GM23338 (cell line): ENCODE measurements at regions not wholly inside any gene's neighbourhood (a gene's known extent, or its start where the extent isn't known, plus 50 kb on each side); places are given as distances from the start of the nearest gene placed in this dataset.

Source experiments
- ATAC-seq: fragments of 200-7000 bp; cut with Tn5 transposase; 3 replicates; pipeline ENCODE4 v1.9.1; 2020
- DNase-seq: peaks from one replicate; pipeline ENCODE4 v3.0.0-alpha.2; 2015; ENCODE audit warnings: low spot score
- H2AFZ ChIP-seq: fragments of 200-600 bp; sonication (generic); 2 replicates; pipeline ENCODE4 v1.8.0; 2016; ENCODE audit warnings: antibody characterized with exemption, mild to moderate bottlenecking, moderate library complexity
- H3F3A ChIP-seq: fragments of 200-600 bp; sonication (generic); replicated peaks from 2 replicates; pipeline ENCODE4 v1.8.0; 2017; ENCODE audit warnings: antibody characterized with exemption, mixed run types, low read depth
- H3K27ac ChIP-seq: fragments of 200-600 bp; sonication (generic); 2 replicates; pipeline ENCODE4 v1.6.1; 2016; ENCODE audit warnings: low read depth
- H3K27me3 ChIP-seq: fragments of 200-600 bp; sonication (generic); 2 replicates; pipeline ENCODE4 v1.8.0; 2016; ENCODE audit warnings: mild to moderate bottlenecking, mixed run types, moderate library complexity; ENCODE audit not compliant: insufficient read depth
- H3K36me3 ChIP-seq: fragments of 200-600 bp; sonication (generic); 2 replicates; pipeline ENCODE4 v1.8.0; 2016; ENCODE audit warnings: mild to moderate bottlenecking; ENCODE audit not compliant: insufficient read depth
- H3K4me1 ChIP-seq: fragments of 200-600 bp; sonication (generic); 2 replicates; pipeline ENCODE4 v1.8.0; 2016; ENCODE audit warnings: mild to moderate bottlenecking, moderate library complexity; ENCODE audit not compliant: insufficient read depth
- H3K4me2 ChIP-seq: fragments of 200-600 bp; sonication (generic); 2 replicates; pipeline ENCODE4 v1.7.1; 2017; ENCODE audit warnings: mixed run types
- H3K4me3 ChIP-seq: fragments of 200-600 bp; sonication (generic); 2 replicates; pipeline ENCODE4 v1.6.1; 2016; ENCODE audit warnings: mixed run types
- H3K79me2 ChIP-seq: fragments of 200-600 bp; sonication (generic); replicated peaks from 2 replicates; pipeline ENCODE4 v1.8.0; 2017; ENCODE audit warnings: mild to moderate bottlenecking; ENCODE audit not compliant: insufficient read depth
- H3K9me2 ChIP-seq: fragments of 200-600 bp; sonication (generic); 2 replicates; pipeline ENCODE4 v1.8.0; 2017; ENCODE audit not compliant: insufficient read depth
- H4K20me1 ChIP-seq: fragments of 200-600 bp; sonication (generic); replicated peaks from 2 replicates; pipeline ENCODE4 v1.8.0; 2017; ENCODE audit warnings: mild to moderate bottlenecking; ENCODE audit not compliant: insufficient read depth
- H3K27ac Mint-ChIP-seq: 2 replicates; pipeline ENCODE4 v1.8.0; 2020; ENCODE audit warnings: inconsistent platforms, mild to moderate bottlenecking, moderate library complexity, mixed read lengths
- H3K27me3 Mint-ChIP-seq: 3 replicates; pipeline ENCODE4 v1.8.0; 2022; ENCODE audit warnings: low read depth, mild to moderate bottlenecking, moderate library complexity, mixed read lengths, inconsistent platforms; ENCODE audit not compliant: insufficient read depth, poor library complexity
- H3K36me3 Mint-ChIP-seq: 3 replicates; pipeline ENCODE4 v1.8.0; 2021; ENCODE audit warnings: low read depth, mild to moderate bottlenecking, inconsistent platforms, moderate library complexity, mixed read lengths
- H3K4me1 Mint-ChIP-seq: 3 replicates; pipeline ENCODE4 v1.8.0; 2020; ENCODE audit warnings: mild to moderate bottlenecking, inconsistent platforms, mixed read lengths
- H3K4me3 Mint-ChIP-seq: 3 replicates; pipeline ENCODE4 v1.8.0; 2021; ENCODE audit warnings: moderate library complexity, mild to moderate bottlenecking, inconsistent platforms, mixed read lengths
- H3K9me3 Mint-ChIP-seq: 3 replicates; pipeline ENCODE4 v1.8.0; 2020; ENCODE audit warnings: moderate library complexity, mild to moderate bottlenecking, inconsistent platforms, mixed read lengths
- CREB1 ChIP-seq: fragments of 250-450 bp; sonication (Bioruptor Pico); IDR thresholded peaks from 2 replicates; pipeline ENCODE4 v1.5.0; 2020; ENCODE audit warnings: low read depth, mild to moderate bottlenecking, moderate library complexity
- CTCF ChIP-seq, 2 experiments: fragments of 200-600 bp in 1 of 2; sonication (generic) in 1 of 2; conservative IDR thresholded peaks; 2 replicates each; pipeline versions ENCODE4 v1.5.1 to v1.6.1; 2016 to 2017; ENCODE audit warnings: antibody characterized with exemption in 2 of 2, low read depth in 2 of 2, mild to moderate bottlenecking in 2 of 2, moderate library complexity in 1 of 2
- ETS1 ChIP-seq: IDR thresholded peaks from 2 replicates; pipeline ENCODE4 v1.6.1; 2016; ENCODE audit warnings: antibody characterized with exemption
- EZH2phosphoT487 ChIP-seq: fragments of 200-600 bp; sonication (generic); IDR thresholded peaks from one replicate; pipeline ENCODE4 v1.8.1; 2018; ENCODE audit warnings: antibody characterized with exemption; ENCODE audit not compliant: unreplicated experiment
- JUNB ChIP-seq: IDR thresholded peaks from one replicate; pipeline ENCODE4 v1.6.1; 2016; ENCODE audit warnings: antibody characterized with exemption; ENCODE audit not compliant: unreplicated experiment
- NANOG ChIP-seq: IDR thresholded peaks from 2 replicates; pipeline ENCODE4 v1.6.1; 2016; ENCODE audit warnings: antibody characterized with exemption, borderline replicate concordance
- POLR2AphosphoS5 ChIP-seq: IDR thresholded peaks from 2 replicates; pipeline ENCODE4 v1.6.1; 2016; ENCODE audit warnings: antibody characterized with exemption, low read depth
- REST ChIP-seq: IDR thresholded peaks from one replicate; pipeline ENCODE4 v1.6.1; 2018; ENCODE audit warnings: antibody characterized with exemption; ENCODE audit not compliant: unreplicated experiment
- STAT1 ChIP-seq: IDR thresholded peaks from one replicate; pipeline ENCODE4 v1.6.1; 2016; ENCODE audit warnings: antibody characterized with exemption; ENCODE audit not compliant: unreplicated experiment
- ZNF114 ChIP-seq: fragments of 250-450 bp; sonication (Bioruptor Pico); IDR thresholded peaks from 2 replicates; pipeline ENCODE4 v1.5.0; 2020; ENCODE audit warnings: mild to moderate bottlenecking, moderate library complexity
- ZNF462 ChIP-seq: fragments of 250-450 bp; sonication (Bioruptor Pico); IDR thresholded peaks from 2 replicates; pipeline ENCODE4 v1.5.0; 2020; ENCODE audit warnings: mild to moderate bottlenecking, moderate library complexity

- TF ChIP-seq CTCF (conservative IDR thresholded peaks at IDR 0.05; ENCODE audit: low read depth in 2 of 2), result no peak
- no peak for TF ChIP-seq ZNF114 (CRISPR knock-in tag)
Measured at GRCh38 chr1:58999676-59000075, 215.8 kb upstream of the JUN start (continued).

GRCh38 chr1:59004755-59005154, 220.9 kb upstream of the JUN start:
- H3K4me1 Mint-ChIP-seq, result peaks cover 7% of the 10 kb centered on the region; the same call in 1 of the 3 replicates
- no peaks in the 10 kb centered on the region for H3K9me3 Mint-ChIP-seq
- H3K4me2 ChIP-seq, result no peak overlapping the region
- H3K4me3 ChIP-seq, result no peak overlapping the region
- no peaks in the 10 kb centered on the region for H3K79me2 ChIP-seq
- no peak for DNase-seq
- no peaks in the 10 kb centered on the region for H3K36me3 Mint-ChIP-seq
- no peaks in the 10 kb centered on the region for H3F3A ChIP-seq
- no peak overlapping the region for H3K27ac ChIP-seq
- H3K4me1 ChIP-seq, result no peaks in the 10 kb centered on the region
- H3K27me3 Mint-ChIP-seq, result no peaks in the 10 kb centered on the region
- H4K20me1 ChIP-seq, result no peaks in the 10 kb centered on the region
- H3K9me2 ChIP-seq, result peaks cover 3% of the 10 kb centered on the region; the same call in 1 of the 2 replicates
- H3K27ac Mint-ChIP-seq, result no peak overlapping the region
- no peaks in the 10 kb centered on the region for H3K27me3 ChIP-seq
- no peak for ATAC-seq
- H3K36me3 ChIP-seq, result no peaks in the 10 kb centered on the region
- H3K4me3 Mint-ChIP-seq, result no peak overlapping the region
- H2AFZ ChIP-seq, result no peak overlapping the region
- TF ChIP-seq ZNF462 (CRISPR knock-in tag), result no peak
- no peak for TF ChIP-seq NANOG
- TF ChIP-seq CREB1 (CRISPR knock-in tag), result no peak
- no peak for TF ChIP-seq ETS1
- TF ChIP-seq POLR2AphosphoS5, result no peak
- TF ChIP-seq JUNB, result no peak
- TF ChIP-seq EZH2phosphoT487, result no peak
- no peak for TF ChIP-seq REST
- TF ChIP-seq ZNF114 (CRISPR knock-in tag), result no peak
- no peak for TF ChIP-seq CTCF (conservative IDR thresholded peaks at IDR 0.05; ENCODE audit: low read depth in 2 of 2)
- no peak for TF ChIP-seq STAT1
